NCI-H2107 (cell line): ENCODE measurements at regions not wholly inside any gene's neighbourhood (a gene's known extent, or its start where the extent isn't known, plus 50 kb on each side); places are given as distances from the start of the nearest gene placed in this dataset.

Experiments used
- DNase-seq: peaks from one replicate; lab custom pipeline; 2025; lab: John Stamatoyannopoulos, UW

DNA sequence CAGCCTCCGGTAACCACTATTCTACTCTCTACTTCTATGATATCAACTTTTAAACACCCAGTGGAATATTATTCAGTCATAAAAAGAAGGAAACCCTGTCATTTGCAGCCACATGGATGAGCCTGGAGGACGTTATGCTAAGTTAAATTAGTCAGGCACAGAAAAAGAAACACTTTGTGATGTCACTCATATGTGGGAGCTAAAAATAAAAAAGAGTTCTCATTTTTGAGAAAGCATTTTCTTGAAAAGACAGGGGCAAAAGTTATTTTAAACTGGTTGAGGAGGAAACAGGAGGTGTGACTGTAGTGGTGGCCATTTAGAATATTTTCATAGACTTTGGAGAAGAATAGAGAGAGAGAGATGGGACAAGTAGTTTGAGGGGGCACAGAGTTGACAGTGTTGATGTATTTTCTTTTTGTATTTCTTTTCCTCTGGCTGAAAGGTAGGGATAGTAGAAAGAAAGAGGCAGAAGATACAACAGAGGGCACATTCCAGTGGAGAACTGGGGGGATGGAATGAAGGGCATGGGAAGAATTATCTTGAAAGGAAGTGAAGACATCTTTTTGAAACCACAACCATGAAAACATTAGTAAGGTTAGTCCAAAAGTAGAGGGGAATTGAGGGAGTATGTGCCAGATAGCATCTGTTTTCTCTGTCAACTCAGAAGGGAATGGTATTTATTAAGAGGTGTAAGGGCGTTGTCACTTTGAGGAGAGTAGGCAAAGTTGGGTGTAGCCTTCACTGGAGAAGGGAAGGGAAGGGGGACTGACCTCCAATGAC lies 181.3 kb upstream of the GMDS start:
- no peak for DNase-seq

DNA sequence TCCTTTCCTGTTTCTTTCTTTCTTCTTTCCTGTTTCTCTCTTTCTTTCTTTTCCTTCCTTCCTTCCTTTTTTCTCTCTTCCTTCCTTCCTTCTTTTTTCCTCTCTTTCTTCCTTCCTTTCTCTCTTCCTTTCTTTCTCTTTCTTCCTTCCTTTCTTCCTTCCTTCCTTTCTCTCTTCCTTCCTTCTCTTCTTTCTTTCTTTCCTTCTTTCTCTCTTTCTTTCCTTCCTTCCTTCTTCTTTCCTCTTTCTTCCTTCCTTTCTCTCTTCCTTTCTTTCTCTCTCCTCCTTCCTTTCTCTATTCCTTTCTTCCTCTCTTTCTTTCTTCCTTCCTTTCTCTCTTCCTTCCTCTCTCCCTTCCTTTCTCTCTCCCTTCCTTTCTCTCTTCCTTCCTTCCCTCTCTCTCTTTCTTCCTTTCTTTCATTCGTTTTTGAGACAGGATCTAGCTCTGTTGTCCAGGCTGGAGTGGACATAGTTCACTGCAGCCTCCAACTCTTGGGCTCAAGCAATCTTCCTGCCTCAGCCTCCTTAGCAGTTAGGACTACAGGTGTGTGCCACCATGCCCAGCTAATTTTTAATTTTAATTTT lies 170.8 kb upstream of the GMDS start:
- no peak for DNase-seq

- DNase-seq: no peak
Observed at GRCh38 chr6:2414885-2415547, 169.6 kb upstream of the GMDS start.

GRCh38 chr6:2412731-2413130 lies 167.3 kb upstream of the GMDS start:
- no peak for DNase-seq

DNA sequence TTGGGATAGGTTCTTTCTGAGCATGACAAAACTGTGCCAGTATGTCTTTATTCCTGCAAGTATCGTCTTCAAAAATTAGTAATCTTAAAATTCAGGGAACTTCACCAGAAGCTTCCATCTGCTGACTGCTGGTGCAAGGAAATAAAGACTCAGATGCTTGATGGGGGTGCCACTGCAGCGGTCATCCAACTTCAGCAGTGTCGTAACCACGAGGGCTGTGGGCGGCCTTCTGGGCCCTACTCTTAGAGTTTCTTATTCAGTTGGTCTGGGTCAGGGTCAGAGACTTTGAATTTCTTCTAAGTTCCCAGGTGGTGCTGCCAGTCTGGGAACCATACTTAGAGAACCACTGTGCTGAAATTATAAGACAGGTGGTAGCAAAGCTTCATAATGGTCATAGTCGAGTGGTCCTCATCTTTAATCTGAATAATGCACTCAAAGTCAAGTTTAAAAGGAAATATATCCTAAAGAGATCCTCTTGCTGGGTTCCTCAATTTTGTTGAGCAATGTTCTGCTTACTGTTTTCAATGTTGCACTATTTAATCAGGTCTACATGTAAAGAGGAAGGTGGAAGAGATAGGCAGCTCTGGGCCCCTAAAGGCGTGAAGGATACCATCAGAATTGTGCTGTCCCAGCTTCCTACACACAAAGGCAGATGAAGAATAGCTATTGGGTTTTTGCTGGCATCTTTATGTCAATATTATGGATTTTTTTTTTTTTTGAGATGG lies 165.4 kb upstream of the GMDS start:
- no peak for DNase-seq

DNA sequence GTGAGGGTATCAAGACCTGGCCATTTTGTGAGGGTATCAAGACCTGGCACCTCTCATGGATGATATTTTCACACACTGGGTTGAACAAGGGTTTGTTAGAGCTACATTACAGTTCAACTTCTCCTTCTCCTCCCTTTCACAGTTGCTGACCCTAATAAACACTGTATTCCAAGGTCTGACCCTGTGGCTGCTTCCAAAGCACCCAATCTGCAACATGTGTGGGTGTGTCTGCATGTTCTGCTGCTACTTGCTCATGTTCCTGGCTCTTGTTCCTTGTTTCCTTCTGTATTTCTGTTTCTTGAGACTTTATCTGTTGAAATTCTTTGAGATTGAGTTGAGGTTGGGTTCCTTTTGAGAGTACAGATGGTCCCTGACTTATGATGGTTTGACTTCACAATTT lies 162.1 kb upstream of the GMDS start:
- DNase-seq: no peak

- DNase-seq: no peak
Observed at GRCh38 chr6:2404211-2404929, 159.0 kb upstream of the GMDS start.

DNA sequence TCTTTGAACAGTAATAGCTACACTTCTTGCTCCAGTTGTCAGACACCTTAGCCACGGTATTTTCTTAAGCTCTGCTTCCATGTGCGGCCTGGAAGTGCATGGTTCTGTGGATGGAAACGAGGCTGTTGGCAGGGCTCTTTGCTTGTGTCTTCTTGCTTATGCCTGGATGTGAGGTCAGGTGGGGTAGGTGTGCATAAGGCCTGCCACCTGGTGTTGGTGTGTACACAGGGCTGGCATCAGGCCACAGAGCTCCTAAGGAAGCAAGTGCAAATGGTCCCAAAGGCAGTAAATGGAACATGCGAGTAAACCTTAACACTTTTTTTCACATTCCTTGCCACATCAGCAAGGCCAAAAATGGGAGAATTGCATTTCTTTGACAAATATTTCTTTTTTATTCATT lies 158.1 kb upstream of the GMDS start:
- DNase-seq: no peak

DNA sequence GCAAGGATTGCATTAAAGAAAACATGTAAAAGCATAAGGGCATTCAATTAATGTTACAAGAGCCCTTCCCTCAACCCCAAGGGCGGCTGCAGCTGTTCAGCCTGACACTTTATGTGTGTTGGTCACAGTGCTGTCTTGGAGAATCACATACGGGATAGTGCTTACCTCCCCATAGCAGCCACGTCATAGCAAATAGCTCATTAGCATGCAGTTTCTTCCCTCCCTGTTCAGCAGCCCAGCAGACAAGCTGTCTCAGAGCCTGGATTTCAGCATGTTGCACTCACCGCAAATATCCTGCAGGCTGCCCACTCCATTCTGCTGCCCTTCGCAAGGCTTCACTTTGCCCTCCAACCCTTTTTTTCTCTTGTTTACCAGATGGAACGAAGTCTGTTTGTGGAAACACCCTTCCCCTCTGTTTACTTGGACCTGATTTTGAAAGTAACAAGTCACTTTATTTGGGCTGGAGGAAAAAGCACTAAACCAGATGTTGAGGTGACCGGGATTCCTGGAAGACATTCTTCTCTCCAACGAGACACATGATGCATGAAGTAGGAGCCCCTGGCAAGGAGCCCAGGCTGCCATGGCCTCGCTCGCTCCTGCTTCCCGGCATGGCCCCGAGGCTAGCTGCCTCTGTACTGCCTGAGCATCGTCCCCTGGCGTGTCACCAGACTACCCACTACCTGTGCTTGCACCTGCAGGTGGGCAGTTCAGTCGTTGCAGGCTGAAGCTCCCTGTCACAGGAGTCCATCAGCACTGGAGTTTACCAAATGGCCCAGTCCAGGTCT lies 151.6 kb upstream of the GMDS start:
- peak; percentile 21 for DNase-seq

- DNase-seq: no peak
Observed at GRCh38 chr6:2396042-2396657, 150.7 kb upstream of the GMDS start.

DNA sequence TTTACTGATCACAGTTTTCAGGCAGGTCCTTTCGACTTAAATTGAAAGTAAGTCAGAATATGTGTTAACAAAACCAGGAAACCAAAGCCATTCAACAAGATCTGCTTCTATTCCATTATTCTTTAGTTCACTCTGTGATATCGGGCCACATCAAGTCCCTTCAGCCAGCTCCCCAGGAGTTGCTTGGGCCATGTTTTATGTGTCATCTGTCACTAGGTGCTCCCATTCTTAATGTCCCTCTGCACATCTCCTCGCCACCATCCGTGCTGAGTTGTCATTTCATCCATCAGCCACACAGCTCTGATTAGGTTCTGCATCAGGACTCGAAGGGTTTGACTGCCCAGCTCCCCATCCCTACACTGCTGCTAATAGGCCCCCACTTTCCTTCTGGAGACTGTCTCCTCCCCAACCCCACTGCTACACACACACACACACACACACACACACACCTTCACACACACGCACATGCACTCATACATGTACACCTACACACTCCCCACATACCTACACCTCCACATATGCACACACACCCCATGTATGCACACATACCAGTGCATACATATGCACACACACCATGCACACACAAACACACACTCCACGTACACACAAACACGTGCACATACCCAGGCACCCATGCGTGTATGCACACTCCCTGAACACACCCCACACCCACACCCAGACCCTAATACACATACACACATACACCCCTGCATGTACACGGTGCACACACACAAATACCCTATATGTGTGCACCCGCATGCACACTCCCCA lies 143.3 kb upstream of the GMDS start:
- DNase-seq: no peak

DNA sequence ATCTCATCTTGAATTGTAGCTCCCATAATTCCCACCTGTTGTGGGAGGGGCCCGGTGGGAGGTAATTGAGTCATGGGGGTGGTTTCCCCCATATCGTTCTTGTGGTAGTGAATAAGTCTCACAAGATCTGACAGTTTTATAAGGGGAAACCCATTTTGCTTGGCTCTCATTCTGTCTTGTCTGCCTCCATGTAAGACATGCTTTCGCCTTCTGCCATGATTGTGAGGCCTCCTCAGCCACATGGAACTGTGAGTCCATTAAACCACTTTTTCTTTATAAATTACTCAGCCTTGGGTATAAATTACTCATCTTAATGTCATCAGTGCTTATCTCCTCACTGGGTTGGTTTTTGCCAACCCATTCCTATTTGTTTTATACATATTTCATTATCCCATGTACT lies 142.0 kb upstream of the GMDS start:
- no peak for DNase-seq

GRCh38 chr6:2385471-2385983 lies 140.1 kb upstream of the GMDS start:
- no peak for DNase-seq

GRCh38 chr6:2384528-2384927 lies 139.1 kb upstream of the GMDS start:
- no peak for DNase-seq

DNA sequence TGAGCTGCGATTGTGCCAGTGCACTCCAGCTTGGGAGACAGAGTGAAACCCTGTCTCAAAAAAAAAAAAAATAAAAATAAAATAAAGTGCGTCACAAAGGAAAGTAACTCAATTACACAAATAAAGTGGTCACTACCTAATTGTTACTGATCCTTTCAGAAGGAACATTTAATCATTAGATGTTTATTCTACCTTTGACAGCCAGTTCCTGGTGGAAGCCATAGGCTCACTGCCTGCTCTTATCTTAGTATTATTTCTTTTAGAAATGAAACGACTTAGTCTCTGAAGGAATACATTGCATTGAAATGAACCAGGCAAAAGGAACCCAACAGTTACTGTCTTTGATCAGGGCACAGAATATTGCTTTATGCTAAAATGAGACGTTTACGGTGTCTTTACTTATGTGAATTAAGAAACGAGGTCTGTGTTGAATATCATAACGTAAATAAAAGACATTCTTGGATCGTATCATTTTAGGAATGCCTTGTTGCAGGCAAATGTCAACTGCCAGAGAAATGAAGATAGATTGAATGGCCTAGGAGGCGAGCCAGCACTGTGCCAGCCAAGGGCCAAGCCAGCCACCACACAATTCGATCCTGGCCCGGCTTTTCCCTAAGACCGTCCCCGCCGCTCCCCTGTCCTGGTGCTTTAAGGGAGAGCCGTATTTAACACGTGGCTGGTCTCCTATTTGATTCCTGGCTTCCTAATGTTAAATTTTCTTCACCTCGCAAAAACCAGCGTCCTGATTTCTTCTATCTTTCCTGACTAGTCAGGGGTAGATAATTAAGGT lies 136.7 kb upstream of the GMDS start:
- no peak for DNase-seq

DNA sequence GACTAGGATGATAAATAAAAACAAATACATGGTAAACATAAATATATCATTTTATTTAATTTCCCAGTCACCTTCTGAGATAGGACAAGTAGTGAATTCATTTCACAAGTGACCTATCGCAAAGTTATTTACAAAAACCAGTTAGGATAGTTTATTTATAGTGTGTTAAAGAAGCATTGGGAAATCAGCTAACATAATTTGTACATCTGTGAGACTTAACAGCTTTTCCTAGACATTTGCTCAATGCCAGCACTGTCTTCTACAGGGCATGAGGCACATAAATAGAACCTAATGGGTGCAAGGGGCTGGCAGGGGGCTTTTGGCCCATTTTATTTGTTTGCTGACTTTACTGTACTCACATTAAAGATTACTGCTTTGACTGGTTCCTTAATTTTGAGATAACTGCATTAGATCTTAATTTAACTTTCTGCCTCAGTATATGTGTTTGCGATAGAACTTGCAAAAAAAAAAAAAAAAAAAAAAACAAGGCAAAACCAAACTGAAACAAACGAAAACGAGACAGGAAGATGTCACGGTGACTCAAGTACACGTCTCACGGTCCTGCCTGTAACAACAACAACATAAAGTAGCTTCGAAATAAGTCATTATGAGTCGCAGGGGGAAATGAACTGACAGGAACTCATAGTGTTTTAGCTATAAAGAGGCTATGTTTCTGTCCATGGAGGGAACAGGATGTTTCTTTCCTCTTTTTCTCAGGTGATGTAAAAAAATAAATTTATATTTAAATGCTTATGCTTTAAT lies 133.7 kb upstream of the GMDS start:
- DNase-seq: no peak

GRCh38 chr6:2378046-2378657 lies 132.7 kb upstream of the GMDS start:
- DNase-seq: no peak
